Keratinocyte (primary cell): ENCODE measurements at regions not wholly inside any gene's neighbourhood (a gene's known extent, or its start where the extent isn't known, plus 50 kb on each side); places are given as distances from the start of the nearest gene placed in this dataset.

Experiments used
- DNase-seq: peaks from one replicate; pipeline ENCODE4 v3.0.0-alpha.2; 2011; ENCODE audit warnings: low read depth, missing footprints, low spot score
- FAIRE-seq: peaks from 2 replicates; lab custom pipeline; 2011; peaks lifted over from hg19 to GRCh38; lab: Jason Lieb, UNC
- H2AFZ ChIP-seq: 2 replicates; pipeline ENCODE4 v1.6.0; 2012; ENCODE audit warnings: low read length, control low read depth, inconsistent platforms; ENCODE audit not compliant: control insufficient read depth
- H3K27ac ChIP-seq: 2 replicates; pipeline ENCODE4 v1.5.1; 2011; ENCODE audit warnings: low read length; ENCODE audit not compliant: control insufficient read depth, insufficient read depth
- H3K27me3 ChIP-seq: 3 replicates; pipeline ENCODE4 v1.6.0; 2011; ENCODE audit warnings: low read length; ENCODE audit not compliant: control insufficient read depth, insufficient read depth; ENCODE audit errors: extremely low read depth
- H3K36me3 ChIP-seq, 2 experiments: 2 replicates in 1 of 2; 3 replicates in 1 of 2; pipeline ENCODE4 v1.5.1; 2011; ENCODE audit warnings: low read length in 2 of 2, mild to moderate bottlenecking in 1 of 2; ENCODE audit not compliant: control insufficient read depth in 2 of 2, insufficient read depth in 2 of 2; ENCODE audit errors: extremely low read depth in 1 of 2
- H3K4me1 ChIP-seq: 3 replicates; pipeline ENCODE4 v1.5.1; 2011; ENCODE audit warnings: low read length; ENCODE audit not compliant: control insufficient read depth, insufficient read depth; ENCODE audit errors: extremely low read depth
- H3K4me2 ChIP-seq: 3 replicates; pipeline ENCODE4 v1.6.0; 2011; ENCODE audit warnings: low read depth, low read length; ENCODE audit not compliant: control insufficient read depth, insufficient read depth; ENCODE audit errors: extremely low read depth
- H3K4me3 ChIP-seq, 3 experiments: fragments of 200-600 bp in 1 of 3; sonication (generic) in 1 of 3; 2 replicates in 2 of 3; 3 replicates in 1 of 3; pipeline ENCODE4 v1.5.1; 2011 to 2016; ENCODE audit warnings: low read length in 3 of 3, mild to moderate bottlenecking in 3 of 3, control low read depth in 2 of 3, inconsistent platforms in 1 of 3, low read depth in 1 of 3, mixed read lengths in 1 of 3, mixed run types in 1 of 3, moderate library complexity in 1 of 3; ENCODE audit not compliant: control insufficient read depth in 2 of 3, insufficient read depth in 2 of 3; ENCODE audit errors: extremely low read depth in 1 of 3
- H3K79me2 ChIP-seq: 2 replicates; pipeline ENCODE4 v1.6.0; 2012; ENCODE audit warnings: low read length; ENCODE audit not compliant: control insufficient read depth, insufficient read depth
- H3K9ac ChIP-seq: 3 replicates; pipeline ENCODE4 v1.6.0; 2011; ENCODE audit warnings: low read length; ENCODE audit not compliant: control insufficient read depth, insufficient read depth; ENCODE audit errors: extremely low read depth
- H3K9me1 ChIP-seq: 3 replicates; pipeline ENCODE4 v1.6.0; 2011; ENCODE audit warnings: low read length; ENCODE audit not compliant: control insufficient read depth, insufficient read depth; ENCODE audit errors: extremely low read depth
- H3K9me3 ChIP-seq: 2 replicates; pipeline ENCODE4 v1.5.1; 2012; ENCODE audit warnings: low read depth, low read length; ENCODE audit not compliant: control insufficient read depth
- H4K20me1 ChIP-seq: 3 replicates; pipeline ENCODE4 v1.6.0; 2011; ENCODE audit warnings: low read length; ENCODE audit not compliant: control insufficient read depth, insufficient read depth; ENCODE audit errors: extremely low read depth
- EZH2 ChIP-seq: IDR thresholded peaks from one replicate; pipeline ENCODE4 v1.6.1; 2012; ENCODE audit warnings: inconsistent platforms, mild to moderate bottlenecking, low read length, moderate library complexity
- dilution Hi-C: fragments of 300-500 bp; cut with MboI; formaldehyde crosslinking; loops from one replicate; pipeline ENCODE4 v1.7.0; 2020; ENCODE audit warnings: low sequenced_read_pairs; ENCODE audit not compliant: extremely low pct_ligation_motif_present
- TF ChIP-seq, protein P1 (sequence below), 3 experiments: IDR thresholded peaks in 1 of 3; conservative IDR thresholded peaks in 1 of 3; optimal IDR thresholded peaks in 1 of 3; 2 replicates in 2 of 3; 3 replicates in 1 of 3; pipeline versions ENCODE3 to v1.5.1; 2011; ENCODE audit warnings: low read length in 3 of 3, mild to moderate bottlenecking in 3 of 3, moderate library complexity in 2 of 3, control low read depth in 1 of 3, inconsistent platforms in 1 of 3; ENCODE audit not compliant: insufficient read depth in 2 of 3; ENCODE audit errors: extremely low read depth in 1 of 3

DNA sequence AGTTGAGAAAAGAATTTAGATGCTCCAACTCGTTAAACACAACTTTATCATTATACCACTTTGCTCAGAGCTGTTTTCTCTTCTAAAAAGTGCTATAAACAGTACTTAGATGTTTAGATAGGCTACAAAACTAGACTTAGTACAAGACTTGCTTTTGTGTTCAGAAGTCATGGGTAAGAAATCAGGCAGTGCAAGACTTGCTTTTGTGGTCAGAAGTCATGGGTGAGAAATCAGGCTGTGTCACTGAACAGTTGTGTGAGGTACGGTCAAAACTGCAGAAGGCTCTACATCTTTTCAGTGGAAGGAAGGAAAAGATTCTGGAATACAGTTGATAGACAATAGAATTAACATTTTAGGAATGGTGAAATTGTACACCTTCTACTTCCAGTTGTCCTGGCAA is 239.7 kb downstream of the DNAJB9 start:
- no peak overlapping the region for H3K27ac ChIP-seq
- no peaks in the 10 kb centered on the region for H3K79me2 ChIP-seq
- no peaks in the 10 kb centered on the region for H3K36me3 ChIP-seq
- FAIRE-seq (no peak), DNase-seq (no peak)
- no peaks in the 10 kb centered on the region for H4K20me1 ChIP-seq
- no peaks in the 10 kb centered on the region for H3K9me1 ChIP-seq
- no peaks in the 10 kb centered on the region for H3K27me3 ChIP-seq
- H3K4me2 ChIP-seq, result no peak overlapping the region
- no peak for TF ChIP-seq EZH2
- TF ChIP-seq, protein P1, sequence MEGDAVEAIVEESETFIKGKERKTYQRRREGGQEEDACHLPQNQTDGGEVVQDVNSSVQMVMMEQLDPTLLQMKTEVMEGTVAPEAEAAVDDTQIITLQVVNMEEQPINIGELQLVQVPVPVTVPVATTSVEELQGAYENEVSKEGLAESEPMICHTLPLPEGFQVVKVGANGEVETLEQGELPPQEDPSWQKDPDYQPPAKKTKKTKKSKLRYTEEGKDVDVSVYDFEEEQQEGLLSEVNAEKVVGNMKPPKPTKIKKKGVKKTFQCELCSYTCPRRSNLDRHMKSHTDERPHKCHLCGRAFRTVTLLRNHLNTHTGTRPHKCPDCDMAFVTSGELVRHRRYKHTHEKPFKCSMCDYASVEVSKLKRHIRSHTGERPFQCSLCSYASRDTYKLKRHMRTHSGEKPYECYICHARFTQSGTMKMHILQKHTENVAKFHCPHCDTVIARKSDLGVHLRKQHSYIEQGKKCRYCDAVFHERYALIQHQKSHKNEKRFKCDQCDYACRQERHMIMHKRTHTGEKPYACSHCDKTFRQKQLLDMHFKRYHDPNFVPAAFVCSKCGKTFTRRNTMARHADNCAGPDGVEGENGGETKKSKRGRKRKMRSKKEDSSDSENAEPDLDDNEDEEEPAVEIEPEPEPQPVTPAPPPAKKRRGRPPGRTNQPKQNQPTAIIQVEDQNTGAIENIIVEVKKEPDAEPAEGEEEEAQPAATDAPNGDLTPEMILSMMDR (optimal IDR thresholded peaks at IDR 0.05 in 1 of 3, IDR thresholded peaks at IDR 0.05 in 1 of 3, conservative IDR thresholded peaks at IDR 0.05 in 1 of 3; ENCODE audit: extremely low read depth in 1 of 3, insufficient read depth in 2 of 3, low read length in 3 of 3), result no peak
- H2AFZ ChIP-seq, result no peak overlapping the region
- no peaks in the 10 kb centered on the region for H3K9me3 ChIP-seq
- dilution Hi-C loops, result no loop called here
- no peaks in the 10 kb centered on the region for H3K4me1 ChIP-seq
- H3K9ac ChIP-seq, result no peak overlapping the region
- H3K4me3 ChIP-seq, result no peak overlapping the region

DNA sequence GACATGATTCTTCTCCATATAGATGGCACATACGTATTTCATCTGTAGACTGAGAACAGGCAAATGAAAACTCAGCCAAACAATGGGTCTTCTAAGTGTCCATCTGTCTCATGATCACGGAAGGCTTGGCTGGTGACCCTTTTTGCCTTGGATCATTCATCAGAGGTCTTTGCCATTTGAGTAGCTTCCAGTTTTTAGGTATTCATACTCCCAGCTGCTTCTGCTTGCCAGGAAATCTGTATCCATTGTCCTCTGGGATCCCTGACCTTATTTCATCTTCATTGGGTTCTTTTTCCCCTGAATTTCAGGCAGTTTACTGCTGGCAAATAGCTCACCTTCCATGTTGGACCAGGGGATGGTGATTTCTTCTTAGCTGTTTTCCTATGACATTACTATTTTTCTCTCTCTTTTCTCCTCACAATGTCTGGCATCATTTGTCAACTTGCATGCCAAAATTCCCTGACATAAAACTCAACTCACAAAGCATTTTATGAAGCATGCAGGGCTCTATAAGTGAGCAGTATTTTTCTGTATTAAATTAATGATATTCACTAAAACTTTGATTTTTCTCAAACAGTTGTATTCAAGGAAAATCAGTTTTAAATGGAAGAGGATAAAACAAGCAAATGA is 241.2 kb downstream of the DNAJB9 start:
- no peak overlapping the region for H3K4me2 ChIP-seq
- no peaks in the 10 kb centered on the region for H3K9me3 ChIP-seq
- no peak overlapping the region for H3K9ac ChIP-seq
- no peak overlapping the region for H3K27ac ChIP-seq
- DNase-seq (no peak), FAIRE-seq (no peak)
- H3K4me3 ChIP-seq, result no peak overlapping the region
- TF ChIP-seq EZH2, result no peak
- TF ChIP-seq, protein P1 (optimal IDR thresholded peaks at IDR 0.05 in 1 of 3, IDR thresholded peaks at IDR 0.05 in 1 of 3, conservative IDR thresholded peaks at IDR 0.05 in 1 of 3; ENCODE audit: extremely low read depth in 1 of 3, insufficient read depth in 2 of 3, low read length in 3 of 3), result no peak
- H3K36me3 ChIP-seq, result no peaks in the 10 kb centered on the region
- no peaks in the 10 kb centered on the region for H3K79me2 ChIP-seq
- H3K4me1 ChIP-seq, result no peaks in the 10 kb centered on the region
- H3K9me1 ChIP-seq, result no peaks in the 10 kb centered on the region
- dilution Hi-C loops, result no loop called here
- no peaks in the 10 kb centered on the region for H3K27me3 ChIP-seq
- H4K20me1 ChIP-seq, result no peaks in the 10 kb centered on the region
- no peak overlapping the region for H2AFZ ChIP-seq
